ENCODE measurements at regions not wholly inside any gene's neighbourhood (a gene's known extent, or its start where the extent isn't known, plus 50 kb on each side); places are given as distances from the start of the nearest gene placed in this dataset.

DNA sequence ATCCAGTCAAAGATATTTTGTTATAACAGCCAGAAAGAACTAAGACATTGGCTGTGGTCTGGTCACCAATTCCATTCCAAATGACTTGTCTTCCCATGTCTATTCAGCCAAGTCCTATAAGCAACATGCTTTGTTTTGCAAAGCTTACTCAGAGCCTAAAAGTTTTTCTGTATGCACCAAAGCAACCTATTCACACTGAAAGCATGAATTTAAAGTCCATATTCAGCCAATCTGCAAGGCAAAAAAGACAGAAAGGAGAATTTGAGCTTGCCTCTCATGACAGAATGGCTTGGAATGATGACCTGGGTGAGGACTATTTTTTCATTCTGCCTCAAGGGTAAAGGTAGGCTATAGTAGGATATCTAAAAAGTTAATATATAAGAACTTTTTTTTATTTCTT lies 323.2 kb upstream of the NOCT start:
- no peak for DNase-seq (ENCODE audit: low read depth, low spot score)

DNA sequence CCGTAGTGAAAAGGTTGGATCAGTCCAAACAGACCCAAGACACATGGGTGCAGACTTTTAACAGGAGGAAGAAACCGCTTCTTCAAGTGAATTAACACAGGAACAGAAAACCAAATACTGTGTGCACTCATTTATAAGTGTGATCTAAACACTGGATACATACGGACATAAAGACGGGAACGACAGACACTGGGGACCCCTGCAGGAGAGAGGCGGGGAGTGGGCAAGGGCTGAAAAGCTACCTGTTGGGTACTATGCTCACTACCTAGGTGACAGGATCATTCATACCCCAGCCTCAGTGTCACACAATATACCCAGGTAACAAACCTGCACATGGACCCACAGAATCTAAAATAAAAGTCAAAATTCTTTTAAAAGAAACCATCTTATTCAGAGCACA lies 326.0 kb upstream of the NOCT start:
- no peak for DNase-seq (ENCODE audit: low read depth, low spot score)

- no peak for DNase-seq (ENCODE audit: low read depth, low spot score)
These were observed 326.4 kb upstream of the NOCT start for GRCh38 chr4:138689187-138689586.

- DNase-seq (ENCODE audit: low read depth, low spot score): no peak
These were observed 327.0 kb upstream of the NOCT start for GRCh38 chr4:138688408-138689085.

GRCh38 chr4:138686106-138686835 lies 329.3 kb upstream of the NOCT start:
- DNase-seq (ENCODE audit: low read depth, low spot score): no peak

DNA sequence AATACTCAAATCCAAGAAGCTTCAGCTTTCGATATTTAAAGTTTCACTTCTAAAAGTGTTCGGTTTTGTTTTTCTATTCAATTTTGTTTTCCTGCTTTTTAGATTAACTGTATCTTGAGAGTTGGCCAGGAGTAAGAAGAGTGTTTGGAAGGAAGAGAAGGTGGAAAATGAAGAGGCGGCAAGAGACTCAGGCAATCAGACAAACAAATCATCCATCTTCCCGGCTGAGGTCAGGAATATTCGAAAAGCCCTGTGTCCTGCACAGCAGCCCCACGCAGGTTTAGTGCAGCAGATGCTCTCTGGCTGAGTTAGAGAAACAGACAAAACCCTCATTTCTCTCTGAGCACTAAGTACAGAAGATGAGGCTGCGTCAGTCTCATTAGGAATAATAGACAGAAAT lies 330.3 kb upstream of the NOCT start:
- no peak for DNase-seq (ENCODE audit: low read depth, low spot score)

DNA sequence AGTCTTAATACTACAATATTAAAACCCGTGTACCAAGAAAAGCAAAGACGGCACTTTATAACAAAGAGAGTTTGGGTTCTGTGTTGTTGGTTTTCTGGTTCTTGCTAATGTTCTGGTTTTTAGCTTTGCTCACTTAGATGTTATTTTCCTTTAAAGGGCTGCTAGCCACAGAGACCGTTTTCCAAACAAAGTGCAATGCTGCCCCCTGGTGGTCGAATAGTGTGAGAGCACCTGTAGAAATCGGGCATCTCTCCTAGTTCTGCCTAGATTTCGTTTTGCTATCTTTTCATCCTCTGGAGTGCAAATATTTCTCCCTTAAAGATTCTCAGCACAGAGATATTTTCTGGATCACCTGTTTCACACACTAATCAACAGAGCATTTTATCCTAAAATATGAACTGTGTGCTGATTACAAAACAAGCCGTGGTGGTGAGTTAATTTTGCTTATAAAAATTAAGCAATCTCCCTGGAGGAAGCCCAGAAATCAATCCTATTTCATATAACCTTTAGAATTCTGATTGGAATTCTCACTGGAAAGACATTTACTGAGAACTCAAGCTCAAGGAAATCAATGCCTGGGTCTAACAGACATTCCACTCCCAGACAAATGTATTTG lies 334.5 kb upstream of the NOCT start:
- peak; percentile 52 for DNase-seq (ENCODE audit: low read depth, low spot score)

DNA sequence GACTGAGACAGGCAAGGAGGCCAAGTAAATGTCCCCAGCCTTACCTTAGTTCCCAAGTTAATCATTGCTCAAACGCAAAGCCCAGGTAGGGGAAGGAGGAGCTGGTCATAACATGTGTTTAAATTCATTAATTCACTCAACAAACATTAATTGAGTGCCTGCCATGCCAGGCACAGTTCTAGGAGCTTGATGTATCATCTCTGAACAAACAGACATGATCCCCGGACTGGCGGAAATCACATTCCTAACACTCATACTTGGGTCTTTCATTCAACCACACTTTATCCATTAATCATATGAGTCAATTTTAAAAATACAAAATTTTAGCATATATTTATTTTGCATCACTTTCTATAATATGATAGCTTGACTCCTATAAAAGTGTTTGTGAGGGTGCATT lies 335.3 kb upstream of the NOCT start:
- no peak for DNase-seq (ENCODE audit: low read depth, low spot score)

- no peak for DNase-seq (ENCODE audit: low read depth, low spot score)
These were observed 336.4 kb upstream of the NOCT start for GRCh38 chr4:138678985-138679746.

DNA sequence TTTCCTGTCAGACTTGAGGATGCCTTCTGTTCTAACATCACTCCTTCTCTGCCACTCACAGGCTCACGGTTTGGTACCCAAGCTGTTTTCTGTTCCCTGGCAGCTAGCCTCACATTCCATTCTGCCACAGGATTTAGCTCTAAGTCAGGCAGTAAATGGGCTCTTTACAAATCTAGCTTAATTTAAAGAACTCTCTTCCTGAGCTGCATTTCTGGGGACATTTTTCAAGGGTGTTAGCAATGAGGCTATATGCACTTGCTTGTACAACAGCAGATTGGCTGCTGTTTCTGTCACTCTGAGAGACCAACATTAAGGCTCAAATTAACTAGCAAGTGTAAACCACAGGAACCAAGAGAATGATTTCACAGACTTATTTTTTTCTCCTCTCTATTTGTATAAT lies 337.8 kb upstream of the NOCT start:
- DNase-seq (ENCODE audit: low read depth, low spot score): no peak

- DNase-seq (ENCODE audit: low read depth, low spot score): no peak
These were observed 338.4 kb upstream of the NOCT start for GRCh38 chr4:138677212-138677611.

- DNase-seq (ENCODE audit: low read depth, low spot score): no peak
These were observed 339.9 kb upstream of the NOCT start for GRCh38 chr4:138675685-138676084.

- DNase-seq (ENCODE audit: low read depth, low spot score): no peak
These were observed 341.4 kb upstream of the NOCT start for GRCh38 chr4:138674209-138674608.

- no peak for DNase-seq (ENCODE audit: low read depth, low spot score)
These were observed 342.5 kb upstream of the NOCT start for GRCh38 chr4:138673053-138673452.

GRCh38 chr4:138672393-138672976 lies 343.1 kb upstream of the NOCT start:
- no peak for DNase-seq (ENCODE audit: low read depth, low spot score)

DNA sequence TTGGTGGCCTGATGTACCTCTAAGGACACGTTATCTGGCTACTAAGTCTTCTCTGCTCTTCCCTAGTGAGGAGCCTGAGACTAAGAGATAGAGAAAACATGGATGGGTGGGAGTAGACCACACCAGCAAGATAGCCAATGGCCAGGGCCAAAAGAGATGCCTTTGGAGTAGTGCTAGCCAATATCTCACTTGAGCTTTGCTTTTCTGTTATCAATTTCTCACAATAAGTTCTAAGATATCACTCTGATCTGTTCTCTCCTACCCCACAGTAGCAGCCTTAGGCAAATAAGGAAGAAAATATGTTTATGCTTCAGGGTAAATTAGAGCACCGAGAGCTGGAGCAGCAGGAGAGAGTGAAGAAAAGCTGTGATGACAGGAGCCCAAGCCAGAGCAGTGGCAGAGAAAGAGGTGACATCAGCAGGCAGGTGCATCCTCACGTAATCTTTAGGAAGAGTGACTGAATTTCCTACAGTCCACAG lies 343.9 kb upstream of the NOCT start:
- DNase-seq (ENCODE audit: low read depth, low spot score): no peak

DNA sequence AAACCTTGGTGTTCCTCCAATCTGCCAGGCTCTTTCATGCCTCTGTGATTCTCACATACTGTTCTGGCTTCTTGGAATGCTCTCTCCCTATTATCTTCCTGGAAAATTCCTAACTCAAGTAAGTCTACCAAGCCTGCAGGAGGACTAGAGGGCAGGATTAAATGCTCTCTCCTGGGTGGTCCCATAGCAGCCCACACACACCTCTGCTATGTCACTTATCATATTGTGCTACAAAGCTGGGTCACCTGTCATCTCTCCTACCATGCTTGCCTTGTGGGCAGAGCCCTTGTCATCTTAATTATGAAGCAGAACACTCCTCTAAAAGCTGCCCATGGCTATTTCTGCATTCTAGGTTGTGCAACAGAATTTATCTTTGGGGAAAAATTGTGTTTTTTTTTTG lies 344.5 kb upstream of the NOCT start:
- no peak for DNase-seq (ENCODE audit: low read depth, low spot score)

GRCh38 chr4:138670681-138671080 lies 344.9 kb upstream of the NOCT start:
- no peak for DNase-seq (ENCODE audit: low read depth, low spot score)

DNA sequence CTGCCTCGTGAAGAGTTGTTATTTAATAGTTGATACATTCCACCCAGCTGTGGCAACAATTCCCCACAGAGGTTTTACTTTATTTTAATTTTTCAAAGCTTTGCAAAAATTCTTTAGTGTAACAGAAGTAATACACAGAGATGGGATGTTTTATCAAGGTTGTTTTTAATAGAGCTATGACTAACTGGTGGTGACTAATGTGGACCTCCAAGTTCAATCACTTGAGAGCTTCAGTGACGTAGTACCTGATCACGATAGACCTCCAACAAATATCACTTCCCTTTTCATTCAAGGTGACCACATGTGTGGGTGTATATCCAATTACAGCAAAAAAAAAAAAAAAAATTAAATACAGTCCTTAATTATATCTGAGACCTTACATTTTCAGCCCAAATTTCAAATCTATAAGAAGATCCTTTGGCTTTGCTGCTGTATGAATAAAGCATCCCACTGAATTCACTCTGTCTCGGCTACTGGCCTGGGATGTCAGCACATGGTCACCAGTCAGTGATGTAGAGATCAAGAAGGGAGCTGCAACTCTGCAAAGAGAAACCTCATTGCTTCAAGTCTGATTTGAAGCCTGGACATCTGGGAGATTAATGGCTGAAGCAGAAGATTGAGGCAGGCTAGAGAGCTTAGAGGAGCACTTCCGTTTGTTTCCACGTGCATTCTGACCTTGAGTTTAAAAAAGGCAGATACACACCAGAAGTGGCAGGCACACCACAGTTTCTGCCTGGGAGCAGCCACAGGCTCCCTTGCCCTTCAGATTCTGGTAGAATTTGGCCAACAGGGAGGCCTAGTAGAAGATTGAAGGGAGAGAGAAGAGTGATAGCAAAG lies 345.9 kb upstream of the NOCT start:
- no peak for DNase-seq (ENCODE audit: low read depth, low spot score)

GRCh38 chr4:138668309-138668708 lies 347.3 kb upstream of the NOCT start:
- DNase-seq (ENCODE audit: low read depth, low spot score): no peak

- DNase-seq (ENCODE audit: low read depth, low spot score): no peak
These were observed 349.2 kb upstream of the NOCT start for GRCh38 chr4:138666366-138666765.
